ENCODE measurements at regions not wholly inside any gene's neighbourhood (a gene's known extent, or its start where the extent isn't known, plus 50 kb on each side); places are given as distances from the start of the nearest gene placed in this dataset.

GRCh38 chr13:97856304-97856675, 97.2 kb upstream of the IPO5 start:
- H3K36me3 ChIP-seq = no peaks in the 10 kb centered on the region
- no peak for ATAC-seq (ENCODE audit: insufficient number of reproducible peaks, low FRiP score, low read depth)
- no peaks in the 10 kb centered on the region for H3K9me3 ChIP-seq
- no peak for DNase-seq (ENCODE audit: low spot score)
- H3K4me3 ChIP-seq = no peak overlapping the region
- no peak for TF ChIP-seq CTCF (IDR thresholded peaks at IDR 0.05)
- no peak overlapping the region for H3K27ac ChIP-seq
- H3K4me1 ChIP-seq (ENCODE audit: control insufficient read depth in 1 of 2, low read depth in 2 of 2) = no peaks in the 10 kb centered on the region
- H3K27me3 ChIP-seq (replicated peaks; ENCODE audit: insufficient read depth) = no peaks in the 10 kb centered on the region

GRCh38 chr13:97858161-97858560, 95.3 kb upstream of the IPO5 start:
- H3K27me3 ChIP-seq (replicated peaks; ENCODE audit: insufficient read depth) = no peaks in the 10 kb centered on the region
- TF ChIP-seq CTCF (IDR thresholded peaks at IDR 0.05) = no peak
- H3K4me3 ChIP-seq = no peak overlapping the region
- ATAC-seq (ENCODE audit: insufficient number of reproducible peaks, low FRiP score, low read depth) (no peak), DNase-seq (ENCODE audit: low spot score) (no peak)
- H3K9me3 ChIP-seq = no peaks in the 10 kb centered on the region
- no peaks in the 10 kb centered on the region for H3K36me3 ChIP-seq
- no peak overlapping the region for H3K27ac ChIP-seq
- H3K4me1 ChIP-seq (ENCODE audit: control insufficient read depth in 1 of 2, low read depth in 2 of 2) = no peaks in the 10 kb centered on the region

- no peak for TF ChIP-seq CTCF (IDR thresholded peaks at IDR 0.05)
Measured at GRCh38 chr13:97866346-97866745, 87.1 kb upstream of the IPO5 start.

GRCh38 chr13:97866751-97867150, 86.7 kb upstream of the IPO5 start:
- no peaks in the 10 kb centered on the region for H3K9me3 ChIP-seq
- no peak for TF ChIP-seq CTCF (IDR thresholded peaks at IDR 0.05)
- no peaks in the 10 kb centered on the region for H3K27me3 ChIP-seq (replicated peaks; ENCODE audit: insufficient read depth)
- no peak overlapping the region for H3K27ac ChIP-seq
- no peak overlapping the region for H3K4me3 ChIP-seq
- no peak for ATAC-seq (ENCODE audit: insufficient number of reproducible peaks, low FRiP score, low read depth)
- no peaks in the 10 kb centered on the region for H3K4me1 ChIP-seq (ENCODE audit: control insufficient read depth in 1 of 2, low read depth in 2 of 2)
- no peaks in the 10 kb centered on the region for H3K36me3 ChIP-seq
- DNase-seq (ENCODE audit: low spot score) = no peak

More at GRCh38 chr13:97866346-97866745, 87.1 kb upstream of the IPO5 start:
- Histone ChIP-seq H3K9me3 (no peaks in the 10 kb centered on the region), H3K4me1 (ENCODE audit: control insufficient read depth in 1 of 2, low read depth in 2 of 2) (no peaks in the 10 kb centered on the region), H3K4me3 (no peak overlapping the region), H3K27ac (no peak overlapping the region), H3K27me3 (replicated peaks; ENCODE audit: insufficient read depth) (no peaks in the 10 kb centered on the region), H3K36me3 (no peaks in the 10 kb centered on the region)
- no peak for DNase-seq (ENCODE audit: low spot score)
- ATAC-seq (ENCODE audit: insufficient number of reproducible peaks, low FRiP score, low read depth) = no peak

- H3K4me3 ChIP-seq = no peak overlapping the region
- no peak for DNase-seq (ENCODE audit: low spot score)
- H3K27me3 ChIP-seq (replicated peaks; ENCODE audit: insufficient read depth) = no peaks in the 10 kb centered on the region
- no peak for ATAC-seq (ENCODE audit: insufficient number of reproducible peaks, low FRiP score, low read depth)
- TF ChIP-seq CTCF (IDR thresholded peaks at IDR 0.05) = no peak
- no peaks in the 10 kb centered on the region for H3K36me3 ChIP-seq
- H3K9me3 ChIP-seq = no peaks in the 10 kb centered on the region
- no peaks in the 10 kb centered on the region for H3K4me1 ChIP-seq (ENCODE audit: control insufficient read depth in 1 of 2, low read depth in 2 of 2)
- H3K27ac ChIP-seq = no peak overlapping the region
Measured at GRCh38 chr13:97873398-97873797, 80.1 kb upstream of the IPO5 start.

Data from thoracic aorta (tissue), 2 donors.